HCT116 (cell line): ENCODE measurements at regions not wholly inside any gene's neighbourhood (a gene's known extent, or its start where the extent isn't known, plus 50 kb on each side); places are given as distances from the start of the nearest gene placed in this dataset.

Experiments used
- CEBPB ChIP-seq: IDR thresholded peaks from 2 replicates; pipeline ENCODE4 v1.6.1; 2012; ENCODE audit warnings: low read depth
- FOSL1 ChIP-seq: IDR thresholded peaks from 2 replicates; pipeline ENCODE4 v1.6.1; 2012; ENCODE audit warnings: low read depth

GRCh38 chr12:3416159-3416558 is 74.8 kb upstream of the PRMT8 start:
- TF ChIP-seq CEBPB = no peak
- TF ChIP-seq FOSL1 = no peak
